ENCODE measurements at regions not wholly inside any gene's neighbourhood (a gene's known extent, or its start where the extent isn't known, plus 50 kb on each side); places are given as distances from the start of the nearest gene placed in this dataset.

DNA sequence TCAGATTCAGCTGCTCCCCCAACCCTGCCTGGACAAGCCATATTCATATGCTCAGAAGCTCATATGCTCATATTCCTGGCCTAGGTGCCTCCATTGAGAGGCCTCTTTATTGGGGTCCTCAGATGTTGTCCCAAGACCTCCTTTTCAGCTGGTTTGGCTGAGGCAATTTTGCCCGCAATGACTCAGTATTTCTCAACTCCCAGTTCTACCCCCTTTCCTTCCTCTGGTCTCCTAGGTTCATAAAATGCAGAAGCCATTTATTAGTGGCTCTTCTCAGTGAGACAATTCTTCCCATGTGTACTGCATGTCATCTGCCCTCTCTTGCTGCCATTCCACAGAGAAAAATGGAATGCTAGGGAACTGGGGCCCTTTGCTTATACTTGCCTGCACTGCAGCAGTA lies 110.7 kb downstream of the INHBA start:
- TF ChIP-seq POLR2A (IDR thresholded peaks at IDR 0.05; ENCODE audit: low read length): no peak
- no peak for TF ChIP-seq GATA1 (IDR thresholded peaks at IDR 0.05; ENCODE audit: low read depth, low read length)

Data from erythroblast (primary cell).